DND-41 (cell line): ENCODE measurements at regions not wholly inside any gene's neighbourhood (a gene's known extent, or its start where the extent isn't known, plus 50 kb on each side); places are given as distances from the start of the nearest gene placed in this dataset.

ENCODE experiments used
- ATAC-seq: fragments of 200-7000 bp; cut with Tn5 transposase; 3 replicates; pipeline ENCODE4 v1.9.1; 2021; ENCODE audit warnings: low read depth; ENCODE audit not compliant: insufficient read depth
- DNase-seq: peaks from one replicate; pipeline ENCODE4 v3.0.0-alpha.2; 2020
- H2AFZ ChIP-seq: 2 replicates; pipeline ENCODE4 v1.6.0; 2012; ENCODE audit warnings: low read depth, low read length
- H3K27ac ChIP-seq: 2 replicates; pipeline ENCODE4 v1.5.1; 2012; ENCODE audit warnings: low read length, inconsistent platforms
- H3K27me3 ChIP-seq: fragments of 200-600 bp; sonication (generic); 2 replicates; pipeline ENCODE4 v1.6.0; 2012; ENCODE audit warnings: low read length, mild to moderate bottlenecking, inconsistent platforms; ENCODE audit not compliant: insufficient read depth, poor library complexity
- H3K36me3 ChIP-seq: 2 replicates; pipeline ENCODE4 v1.5.1; 2012; ENCODE audit warnings: low read length, inconsistent platforms; ENCODE audit not compliant: insufficient read depth
- H3K4me1 ChIP-seq: 2 replicates; pipeline ENCODE4 v1.5.1; 2012; ENCODE audit warnings: mild to moderate bottlenecking, low read length; ENCODE audit not compliant: insufficient read depth
- H3K4me2 ChIP-seq: 2 replicates; pipeline ENCODE4 v1.6.0; 2012; ENCODE audit warnings: mild to moderate bottlenecking, moderate library complexity, low read length, inconsistent platforms; ENCODE audit not compliant: insufficient read depth
- H3K4me3 ChIP-seq, 2 experiments: fragments of 200-600 bp in 1 of 2; shearing (Covaris generic) in 1 of 2; 2 replicates each; pipeline ENCODE4 v1.5.1; 2012 to 2016; ENCODE audit warnings: inconsistent platforms in 2 of 2, low read length in 2 of 2, mild to moderate bottlenecking in 2 of 2, low read depth in 1 of 2, moderate library complexity in 1 of 2
- H3K79me2 ChIP-seq: 2 replicates; pipeline ENCODE4 v1.6.0; 2012; ENCODE audit warnings: low read length, inconsistent platforms; ENCODE audit not compliant: insufficient read depth
- H3K9ac ChIP-seq: 2 replicates; pipeline ENCODE4 v1.6.0; 2012; ENCODE audit warnings: low read depth, mild to moderate bottlenecking, inconsistent platforms, low read length, moderate library complexity
- H3K9me3 ChIP-seq: 2 replicates; pipeline ENCODE4 v1.5.1; 2012; ENCODE audit warnings: low read length, moderate library complexity, mild to moderate bottlenecking, inconsistent platforms; ENCODE audit not compliant: insufficient read depth, severe bottlenecking
- H4K20me1 ChIP-seq: 2 replicates; pipeline ENCODE4 v1.6.0; 2012; ENCODE audit warnings: low read length; ENCODE audit not compliant: insufficient read depth
- EZH2 ChIP-seq: IDR thresholded peaks from 3 replicates; pipeline ENCODE4 v1.6.1; 2012; ENCODE audit warnings: borderline replicate concordance, low read depth, mild to moderate bottlenecking, moderate library complexity, low read length, inconsistent platforms; ENCODE audit not compliant: severe bottlenecking
- TF ChIP-seq, protein P1 (sequence below): IDR thresholded peaks from 2 replicates; pipeline ENCODE4 v1.5.1; 2012; ENCODE audit warnings: borderline replicate concordance, low read length, moderate library complexity, mild to moderate bottlenecking; ENCODE audit not compliant: poor library complexity, severe bottlenecking; ENCODE audit errors: extremely low read depth

DNA sequence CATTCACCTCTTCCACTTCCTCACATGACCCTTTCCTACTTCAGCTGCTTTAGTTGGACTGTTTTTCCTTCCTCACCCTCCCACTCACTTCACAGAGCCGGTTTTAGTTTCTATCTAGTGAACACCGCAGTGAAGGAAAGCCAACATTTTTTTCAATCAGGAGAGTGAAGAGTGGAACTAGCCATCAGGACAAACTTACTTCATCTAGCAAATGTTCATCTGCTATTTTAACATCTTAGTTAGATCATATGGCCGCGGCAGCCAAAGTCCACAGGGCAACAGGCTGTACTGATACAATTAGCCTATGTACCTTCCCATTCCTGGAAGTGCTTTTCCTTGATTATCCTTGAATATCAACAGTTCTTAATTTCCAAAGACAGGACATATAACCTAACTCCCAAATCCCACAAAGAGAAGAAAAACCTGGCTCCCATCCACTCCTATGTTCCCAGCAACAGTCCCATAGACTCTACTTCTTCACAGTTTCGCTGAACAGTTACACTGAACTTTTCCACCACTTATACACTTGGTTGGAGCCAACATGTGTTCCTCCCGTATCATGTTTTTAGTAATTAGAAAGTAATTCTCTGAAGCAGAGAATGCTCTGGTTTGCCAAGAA, 456.2 kb upstream of the THBS1 start:
- no peak overlapping the region for H3K4me2 ChIP-seq
- H3K27ac ChIP-seq = no peak overlapping the region
- no peaks in the 10 kb centered on the region for H3K79me2 ChIP-seq
- H3K36me3 ChIP-seq = no peaks in the 10 kb centered on the region
- no peak overlapping the region for H2AFZ ChIP-seq
- H3K9me3 ChIP-seq = no peaks in the 10 kb centered on the region
- DNase-seq (no peak), ATAC-seq (no peak)
- peaks cover 18% of the 10 kb centered on the region for H3K27me3 ChIP-seq
- TF ChIP-seq EZH2 = no peak
- H3K9ac ChIP-seq = no peak overlapping the region
- no peaks in the 10 kb centered on the region for H3K4me1 ChIP-seq
- H3K4me3 ChIP-seq = no peak overlapping the region
- no peaks in the 10 kb centered on the region for H4K20me1 ChIP-seq

DNA sequence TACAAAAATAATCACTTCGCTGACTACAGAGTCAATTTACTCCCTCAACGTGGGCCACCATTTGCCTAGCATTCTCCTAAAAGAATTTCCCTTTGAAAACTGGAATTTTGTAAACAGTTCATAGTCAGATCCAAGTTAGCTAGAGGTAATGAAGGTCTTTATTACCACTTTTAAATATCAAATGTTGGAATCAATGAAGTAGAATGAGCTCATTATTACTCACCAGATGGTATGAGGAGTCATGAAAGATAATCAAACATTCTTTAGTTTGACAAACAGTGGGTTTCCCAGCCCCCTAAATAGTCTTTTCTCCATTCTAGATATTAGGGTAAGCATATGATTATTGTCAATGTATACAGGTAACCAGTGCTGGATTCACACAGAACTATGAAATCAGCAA, 455.7 kb upstream of the THBS1 start:
- Histone ChIP-seq H3K9me3 (no peaks in the 10 kb centered on the region), H3K4me1 (no peaks in the 10 kb centered on the region), H2AFZ (no peak overlapping the region), H3K4me3 (no peak overlapping the region), H3K27ac (no peak overlapping the region), H3K79me2 (no peaks in the 10 kb centered on the region), H3K36me3 (no peaks in the 10 kb centered on the region), H3K27me3 (peaks cover 19% of the 10 kb centered on the region), H4K20me1 (no peaks in the 10 kb centered on the region), H3K9ac (no peak overlapping the region), H3K4me2 (no peak overlapping the region)
- ATAC-seq (no peak), DNase-seq (no peak)
- TF ChIP-seq EZH2 = no peak
- TF ChIP-seq, protein P1, sequence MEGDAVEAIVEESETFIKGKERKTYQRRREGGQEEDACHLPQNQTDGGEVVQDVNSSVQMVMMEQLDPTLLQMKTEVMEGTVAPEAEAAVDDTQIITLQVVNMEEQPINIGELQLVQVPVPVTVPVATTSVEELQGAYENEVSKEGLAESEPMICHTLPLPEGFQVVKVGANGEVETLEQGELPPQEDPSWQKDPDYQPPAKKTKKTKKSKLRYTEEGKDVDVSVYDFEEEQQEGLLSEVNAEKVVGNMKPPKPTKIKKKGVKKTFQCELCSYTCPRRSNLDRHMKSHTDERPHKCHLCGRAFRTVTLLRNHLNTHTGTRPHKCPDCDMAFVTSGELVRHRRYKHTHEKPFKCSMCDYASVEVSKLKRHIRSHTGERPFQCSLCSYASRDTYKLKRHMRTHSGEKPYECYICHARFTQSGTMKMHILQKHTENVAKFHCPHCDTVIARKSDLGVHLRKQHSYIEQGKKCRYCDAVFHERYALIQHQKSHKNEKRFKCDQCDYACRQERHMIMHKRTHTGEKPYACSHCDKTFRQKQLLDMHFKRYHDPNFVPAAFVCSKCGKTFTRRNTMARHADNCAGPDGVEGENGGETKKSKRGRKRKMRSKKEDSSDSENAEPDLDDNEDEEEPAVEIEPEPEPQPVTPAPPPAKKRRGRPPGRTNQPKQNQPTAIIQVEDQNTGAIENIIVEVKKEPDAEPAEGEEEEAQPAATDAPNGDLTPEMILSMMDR = no peak

DNA sequence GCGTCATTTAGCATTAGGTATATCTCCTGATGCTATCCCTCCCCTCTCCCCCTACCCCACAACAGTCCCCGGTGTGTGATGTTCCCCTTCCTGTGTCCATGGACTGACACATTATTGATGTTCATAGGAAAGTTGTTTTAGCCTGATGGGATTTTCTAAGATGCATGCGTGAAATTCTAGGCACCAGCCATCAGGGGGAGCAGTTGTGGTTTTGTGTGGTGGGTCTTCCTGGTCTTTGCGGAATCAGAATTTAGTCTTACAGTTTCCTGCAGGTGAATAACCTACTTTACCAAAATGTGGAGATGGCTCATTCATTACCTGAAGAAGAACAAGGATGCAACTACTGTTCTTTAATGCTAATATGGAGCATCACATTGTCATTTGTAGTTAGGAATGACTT, 455.0 kb upstream of the THBS1 start:
- H3K4me3 ChIP-seq = no peak overlapping the region
- H2AFZ ChIP-seq = no peak overlapping the region
- no peaks in the 10 kb centered on the region for H4K20me1 ChIP-seq
- no peak overlapping the region for H3K9ac ChIP-seq
- H3K4me1 ChIP-seq = no peaks in the 10 kb centered on the region
- H3K9me3 ChIP-seq = no peaks in the 10 kb centered on the region
- H3K27ac ChIP-seq = no peak overlapping the region
- ATAC-seq (peak; percentile 45; the same call in 2 of the 3 replicates), DNase-seq (peak; percentile 34)
- no peaks in the 10 kb centered on the region for H3K79me2 ChIP-seq
- H3K27me3 ChIP-seq = peaks cover 15% of the 10 kb centered on the region
- no peak for TF ChIP-seq EZH2
- TF ChIP-seq, protein P1 = peak; percentile 74
- no peak overlapping the region for H3K4me2 ChIP-seq
- H3K36me3 ChIP-seq = no peaks in the 10 kb centered on the region

DNA sequence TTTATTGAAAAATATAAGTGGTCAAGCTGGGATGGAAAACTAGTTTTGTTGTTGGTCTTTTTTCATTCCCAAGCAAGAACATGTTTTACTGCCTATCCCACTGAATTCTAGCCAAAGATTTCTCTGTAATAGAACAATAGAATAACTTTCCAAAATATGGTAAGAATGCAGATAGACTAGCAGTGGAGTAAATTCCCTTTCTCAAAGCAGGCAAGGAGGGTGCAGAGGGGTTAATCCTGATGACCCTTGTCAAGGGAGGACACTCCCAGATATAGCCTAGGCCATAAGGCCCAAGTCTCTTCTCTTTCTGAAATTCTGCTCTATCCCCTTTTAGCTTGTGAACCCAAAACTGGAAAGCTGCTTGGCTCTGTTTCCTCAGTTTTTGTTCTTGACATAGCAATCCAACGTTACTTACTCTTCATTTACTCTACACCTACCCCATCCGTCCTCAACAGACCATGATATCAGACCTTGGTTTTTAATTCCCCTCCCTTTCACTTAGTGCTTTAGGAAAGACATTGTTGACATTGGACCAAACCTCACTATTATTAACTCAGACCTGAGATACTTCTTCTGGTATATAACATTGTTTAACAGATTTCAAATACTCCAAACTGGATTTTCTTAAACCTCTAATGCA, 453.6 kb upstream of the THBS1 start:
- TF ChIP-seq, protein P1 = no peak
- no peak for TF ChIP-seq EZH2
- H4K20me1 ChIP-seq = no peaks in the 10 kb centered on the region
- no peak overlapping the region for H2AFZ ChIP-seq
- ATAC-seq = no peak
- H3K9me3 ChIP-seq = no peaks in the 10 kb centered on the region
- peaks cover 3% of the 10 kb centered on the region for H3K27me3 ChIP-seq
- no peaks in the 10 kb centered on the region for H3K4me1 ChIP-seq
- no peaks in the 10 kb centered on the region for H3K36me3 ChIP-seq
- H3K9ac ChIP-seq = no peak overlapping the region
- no peak overlapping the region for H3K4me3 ChIP-seq
- no peak for DNase-seq
- H3K79me2 ChIP-seq = no peaks in the 10 kb centered on the region
- H3K27ac ChIP-seq = no peak overlapping the region
- H3K4me2 ChIP-seq = no peak overlapping the region
